BE2C (cell line): ENCODE measurements at regions not wholly inside any gene's neighbourhood (a gene's known extent, or its start where the extent isn't known, plus 50 kb on each side); places are given as distances from the start of the nearest gene placed in this dataset.

Experiments
- DNase-seq: peaks from one replicate; pipeline ENCODE4 v3.0.0-alpha.2; 2020
- H3K27me3 ChIP-seq: fragments of 250-450 bp; sonication (Bioruptor Pico); 2 replicates; pipeline ENCODE4 v1.5.1; 2020; ENCODE audit warnings: mild to moderate bottlenecking
- H3K36me3 ChIP-seq: fragments of 250-450 bp; sonication (Bioruptor Pico); 2 replicates; pipeline ENCODE4 v1.5.1; 2020; ENCODE audit warnings: mild to moderate bottlenecking
- H3K4me1 ChIP-seq: fragments of 250-450 bp; sonication (Bioruptor Pico); 2 replicates; pipeline ENCODE4 v1.5.1; 2020
- H3K4me3 ChIP-seq: 2 replicates; pipeline ENCODE4 v1.5.1; 2011; ENCODE audit warnings: low read depth, low read length
- H3K9me3 ChIP-seq: fragments of 250-450 bp; sonication (Bioruptor Pico); 2 replicates; pipeline ENCODE4 v1.5.1; 2020
- CTCF ChIP-seq: IDR thresholded peaks from 2 replicates; pipeline ENCODE4 v1.5.1; 2012; ENCODE audit warnings: mild to moderate bottlenecking, low read depth, low read length

DNA sequence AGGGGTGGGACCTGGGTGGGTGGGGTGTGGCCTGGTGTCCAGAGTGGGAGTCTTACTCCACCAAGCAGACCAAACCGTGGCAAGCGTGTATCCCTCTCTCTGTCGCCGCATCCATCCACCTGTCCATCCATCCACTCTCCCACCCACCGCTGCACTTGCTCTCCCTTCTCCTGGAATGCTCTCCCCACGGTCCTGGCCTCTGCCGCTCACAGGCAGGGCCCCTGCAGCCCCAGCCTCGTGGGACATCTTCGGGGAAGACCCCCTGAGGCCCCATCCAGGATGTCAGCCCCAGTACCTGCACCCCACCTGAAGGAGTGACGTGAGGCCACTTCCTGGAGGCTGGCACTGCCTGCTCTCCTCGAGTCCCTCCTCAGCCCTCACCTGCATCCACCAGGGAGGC is 189.5 kb upstream of the GSE1 start:
- H3K4me1 ChIP-seq = peaks cover 25% of the 10 kb centered on the region
- TF ChIP-seq CTCF = no peak
- H3K9me3 ChIP-seq = no peaks in the 10 kb centered on the region
- H3K4me3 ChIP-seq = no peak overlapping the region
- no peaks in the 10 kb centered on the region for H3K27me3 ChIP-seq
- H3K36me3 ChIP-seq = no peaks in the 10 kb centered on the region
- DNase-seq = peak; percentile 5

- no peaks in the 10 kb centered on the region for H3K27me3 ChIP-seq
- H3K4me3 ChIP-seq = no peak overlapping the region
- no peaks in the 10 kb centered on the region for H3K9me3 ChIP-seq
- peaks cover 28% of the 10 kb centered on the region for H3K4me1 ChIP-seq
- peak; percentile 49 for DNase-seq
- no peak for TF ChIP-seq CTCF
- no peaks in the 10 kb centered on the region for H3K36me3 ChIP-seq
These were observed 188.7 kb upstream of the GSE1 start for GRCh38 chr16:85424260-85425073.

DNA sequence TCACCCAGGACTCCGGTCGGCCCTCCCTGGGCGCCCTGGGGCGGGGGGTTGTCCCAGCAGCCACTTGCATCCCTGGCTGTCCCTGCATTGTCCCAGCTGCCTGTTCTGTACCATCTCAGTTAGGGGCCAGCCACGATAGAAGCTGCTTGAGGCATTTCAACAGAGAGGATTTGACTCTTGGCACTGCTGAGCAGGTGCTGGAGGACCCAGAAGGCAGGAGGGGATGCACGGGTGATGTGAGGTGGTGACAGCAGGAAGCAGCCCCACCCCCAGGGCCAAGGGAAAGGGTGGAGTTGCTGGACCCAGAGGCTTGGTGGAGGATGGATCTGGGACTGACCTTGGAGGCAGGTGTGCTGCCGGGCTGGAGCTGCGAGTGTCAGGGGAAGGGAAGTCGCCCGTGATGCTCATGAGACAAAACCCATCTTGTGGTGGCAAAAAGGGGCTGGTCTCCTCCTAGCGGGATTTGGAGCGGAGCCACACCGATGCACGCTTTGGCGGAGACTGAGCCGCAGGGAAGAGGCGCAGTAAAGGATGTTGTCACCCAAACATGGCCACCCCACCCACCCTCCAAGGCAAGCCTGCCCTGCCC is 188.0 kb upstream of the GSE1 start:
- Histone ChIP-seq H3K36me3 (no peaks in the 10 kb centered on the region), H3K27me3 (no peaks in the 10 kb centered on the region), H3K9me3 (no peaks in the 10 kb centered on the region), H3K4me3 (no peak overlapping the region), H3K4me1 (peaks cover 31% of the 10 kb centered on the region)
- no peak for TF ChIP-seq CTCF
- DNase-seq = peak; percentile 25

- Histone ChIP-seq H3K4me3 (no peak overlapping the region), H3K9me3 (no peaks in the 10 kb centered on the region), H3K36me3 (no peaks in the 10 kb centered on the region), H3K27me3 (no peaks in the 10 kb centered on the region), H3K4me1 (peaks cover 42% of the 10 kb centered on the region)
- DNase-seq = no peak
- no peak for TF ChIP-seq CTCF
These were observed 186.3 kb upstream of the GSE1 start for GRCh38 chr16:85426806-85427205.

- H3K9me3 ChIP-seq = no peaks in the 10 kb centered on the region
- H3K4me3 ChIP-seq = no peak overlapping the region
- H3K27me3 ChIP-seq = no peaks in the 10 kb centered on the region
- TF ChIP-seq CTCF = peak; percentile 56
- H3K36me3 ChIP-seq = no peaks in the 10 kb centered on the region
- H3K4me1 ChIP-seq = peaks cover 41% of the 10 kb centered on the region
- DNase-seq = peak; percentile 56
These were observed 184.8 kb upstream of the GSE1 start for GRCh38 chr16:85428168-85428898.
